Ecto neural progenitor cell (in vitro differentiated cells): ENCODE measurements at regions not wholly inside any gene's neighbourhood (a gene's known extent, or its start where the extent isn't known, plus 50 kb on each side); places are given as distances from the start of the nearest gene placed in this dataset.

ENCODE experiments used
- DNase-seq: peaks from one replicate; pipeline ENCODE4 v3.0.0-alpha.2; 2018; ENCODE audit warnings: low spot score

DNA sequence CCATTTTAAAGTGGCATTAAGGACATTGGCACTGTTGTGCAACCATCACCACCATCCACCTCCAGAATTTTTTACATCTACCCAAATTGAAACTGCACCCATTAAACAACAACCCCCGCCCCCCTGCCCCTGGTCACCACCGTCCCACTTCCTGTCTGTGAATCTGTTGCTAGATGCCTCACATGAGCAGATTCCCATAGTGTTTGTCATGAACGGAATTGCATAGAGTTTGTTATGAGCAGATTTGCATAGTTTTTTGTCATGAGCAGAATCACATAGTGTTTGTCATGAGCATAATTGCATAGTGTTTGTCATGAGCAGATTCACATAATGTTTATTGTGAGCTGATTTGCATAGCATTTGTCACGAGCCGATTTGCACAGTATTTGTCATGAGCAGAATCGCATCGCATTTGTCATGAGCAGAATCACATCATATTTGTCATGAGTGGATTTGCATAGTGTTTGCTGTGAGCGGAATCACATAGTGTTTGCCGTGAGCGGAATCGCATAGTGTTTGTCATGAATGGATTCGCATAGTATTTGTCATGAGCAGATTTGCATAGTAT, 54.0 kb upstream of the GTF3A start:
- DNase-seq, result no peak

DNA sequence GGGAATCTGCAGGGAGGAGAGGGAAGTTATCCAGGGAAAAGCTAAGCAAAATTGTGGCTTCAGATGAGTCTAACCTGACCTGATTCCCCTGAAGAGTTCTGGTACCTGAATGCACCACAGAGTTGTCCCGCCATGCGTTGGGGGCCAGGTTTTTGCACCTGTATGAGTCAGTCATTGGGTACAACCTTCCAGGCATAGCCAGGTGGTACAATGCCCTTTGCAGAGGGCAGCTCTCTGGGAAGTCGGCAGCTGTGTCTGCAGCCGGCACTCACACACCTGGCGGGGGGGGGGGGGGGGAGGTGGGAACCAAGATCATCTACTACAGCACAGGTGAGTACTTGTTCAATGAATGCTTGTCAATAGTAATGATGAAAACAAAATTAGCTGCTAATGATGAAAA, 52.5 kb upstream of the GTF3A start:
- no peak for DNase-seq

DNA sequence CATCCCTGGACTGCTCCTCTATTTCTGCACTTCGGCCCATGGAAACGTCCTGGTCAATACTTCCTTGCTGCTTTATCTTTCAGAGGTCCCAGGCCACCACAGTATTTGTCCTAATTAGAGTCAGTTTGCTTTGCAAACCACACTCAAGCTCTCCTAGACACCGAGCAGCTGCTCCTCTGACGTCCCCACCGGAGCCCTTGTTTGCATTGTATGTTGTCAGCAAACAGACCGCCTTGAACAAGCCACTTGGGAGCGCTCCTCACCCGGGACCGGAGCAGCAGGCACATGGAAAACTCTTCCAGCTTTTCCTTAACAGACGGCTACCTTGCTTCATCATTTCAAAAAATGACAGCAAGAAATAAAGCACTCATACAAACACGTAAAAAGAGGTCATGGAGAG, 51.5 kb upstream of the GTF3A start:
- DNase-seq, result no peak

DNA sequence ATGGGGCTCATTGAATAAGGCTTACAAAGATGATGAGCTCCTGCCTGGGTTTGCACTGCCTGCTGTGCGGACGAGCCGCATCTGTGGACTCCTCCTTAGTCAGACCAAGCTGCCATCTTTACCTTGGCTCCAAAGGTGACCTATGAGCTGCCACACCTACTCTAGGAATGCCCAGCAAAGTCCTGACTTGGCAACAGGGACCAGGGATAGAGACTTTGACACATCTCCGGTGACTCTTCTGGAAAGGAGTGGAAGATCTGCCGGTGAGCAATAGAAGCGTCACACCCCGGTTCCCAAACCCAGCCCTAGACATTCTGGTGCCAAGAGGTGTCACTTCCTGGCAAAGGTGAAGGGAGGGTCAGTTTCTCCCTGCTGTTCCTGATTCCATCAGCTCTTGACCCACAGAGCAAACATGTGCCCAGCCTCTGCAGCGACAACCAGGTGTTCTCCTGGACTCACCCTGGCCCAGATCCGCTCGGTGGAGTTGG, 50.2 kb upstream of the GTF3A start:
- no peak for DNase-seq
